HCT116 (cell line): ENCODE measurements at regions not wholly inside any gene's neighbourhood (a gene's known extent, or its start where the extent isn't known, plus 50 kb on each side); places are given as distances from the start of the nearest gene placed in this dataset.

Experiments used
- ATAC-seq: fragments of 200-7000 bp; cut with Tn5 transposase; 2 replicates; pipeline ENCODE4 v1.9.1; 2020; ENCODE audit warnings: mild to moderate bottlenecking, moderate library complexity
- BruUV-seq: library from RNA; stranded (reverse); fragments of 400-500 nt; replicated peaks from 2 replicates; lab custom pipeline; 2021; lab: Mats Ljungman, UMichigan
- CTCF ChIA-PET: fragments of 300-600 bp; sonication (Branson Sonifier 250); formaldehyde crosslinking; loops from one replicate; lab custom pipeline; 2021; ENCODE audit warnings: antibody characterized with exemption; lab: Charles Lee
- POLR2A ChIA-PET: fragments of 300-600, 350-600 bp; sonication (Branson Sonifier 250); formaldehyde crosslinking; loops from one replicate; lab custom pipeline; 2021; ENCODE audit warnings: antibody characterized with exemption; lab: Charles Lee
- RAD21 ChIA-PET, 2 experiments: fragments of 300-600 bp; sonication (Branson Sonifier 250); formaldehyde crosslinking; loops; one replicate each; lab custom pipeline; 2023; ENCODE audit warnings: low total read pairs in 2 of 2; ENCODE audit not compliant: uncharacterized antibody in 2 of 2, unreplicated experiment in 2 of 2, low non-redundant PET in 1 of 2; lab: Charles Lee
- DNase-seq: peaks from one replicate; pipeline ENCODE4 v3.0.0-alpha.2; 2010; ENCODE audit warnings: low read depth, low spot score
- H2AFZ ChIP-seq: fragments of 200-600 bp; shearing (Covaris generic), sonication (generic); 2 replicates; pipeline ENCODE4 v1.6.1; 2017; ENCODE audit warnings: low read depth, mixed run types, mixed read lengths, antibody characterized with exemption, low read length; ENCODE audit not compliant: poor library complexity, severe bottlenecking
- H3K27ac ChIP-seq: 2 replicates; pipeline ENCODE4 v1.5.1; 2012; ENCODE audit warnings: low read depth, low read length
- H3K27me3 ChIP-seq: fragments of 200-600 bp; sonication (generic); 2 replicates; pipeline ENCODE4 v1.6.1; 2016; ENCODE audit warnings: mixed run types, low read length, mixed read lengths; ENCODE audit not compliant: insufficient read depth
- H3K36me3 ChIP-seq, 2 experiments: fragments of 200-500 bp in 1 of 2; fragments of 200-600 bp in 1 of 2; sonication (Bioruptor generic) in 1 of 2; sonication (generic) in 1 of 2; 2 replicates each; pipeline versions ENCODE4 v1.5.1 to v1.6.1; 2014 to 2016; ENCODE audit warnings: low read length in 2 of 2, inconsistent platforms in 1 of 2, mixed read lengths in 1 of 2, mixed run types in 1 of 2; ENCODE audit not compliant: insufficient read depth in 2 of 2, control insufficient read depth in 1 of 2
- H3K4me1 ChIP-seq, 2 experiments: fragments of 200-600 bp in 1 of 2; sonication (generic) in 1 of 2; 2 replicates each; pipeline versions ENCODE4 v1.5.1 to v1.6.1; 2012 to 2017; ENCODE audit warnings: low read length in 2 of 2, inconsistent platforms in 1 of 2, mild to moderate bottlenecking in 1 of 2, mixed read lengths in 1 of 2, mixed run types in 1 of 2, moderate library complexity in 1 of 2; ENCODE audit not compliant: insufficient read depth in 2 of 2, control insufficient read depth in 1 of 2
- H3K4me2 ChIP-seq: fragments of 200-600 bp; sonication (generic); 2 replicates; pipeline ENCODE4 v1.6.1; 2017; ENCODE audit warnings: mixed run types, low read length, mixed read lengths
- H3K4me3 ChIP-seq, 2 experiments: fragments of 200-600 bp in 1 of 2; sonication (generic) in 1 of 2; replicated peaks in 1 of 2; 2 replicates each; pipeline ENCODE4 v1.5.1; 2011 to 2016; ENCODE audit warnings: low read length in 2 of 2, control low read depth in 1 of 2, low read depth in 1 of 2, mild to moderate bottlenecking in 1 of 2, mixed read lengths in 1 of 2, mixed run types in 1 of 2
- H3K79me2 ChIP-seq: fragments of 200-600 bp; sonication (generic); 2 replicates; pipeline ENCODE4 v1.6.1; 2017; ENCODE audit warnings: mild to moderate bottlenecking, mixed run types, low read length, moderate library complexity, mixed read lengths; ENCODE audit not compliant: insufficient read depth
- H3K9ac ChIP-seq: fragments of 200-600 bp; sonication (generic); 2 replicates; pipeline ENCODE4 v1.6.1; 2016; ENCODE audit warnings: low read length, mixed read lengths
- H3K9me2 ChIP-seq: fragments of 200-600 bp; sonication (generic), shearing (Covaris generic); 2 replicates; pipeline ENCODE4 v1.6.1; 2017; ENCODE audit warnings: mixed run types, mild to moderate bottlenecking, moderate library complexity; ENCODE audit not compliant: insufficient read depth
- H3K9me3 ChIP-seq, 2 experiments: fragments of 200-500 bp in 1 of 2; fragments of 200-600 bp in 1 of 2; sonication (Bioruptor generic) in 1 of 2; sonication (generic) in 1 of 2; 2 replicates each; pipeline ENCODE4 v1.6.1; 2014 to 2017; ENCODE audit warnings: low read length in 2 of 2, mixed read lengths in 2 of 2, inconsistent platforms in 1 of 2, low read depth in 1 of 2, mild to moderate bottlenecking in 1 of 2, mixed run types in 1 of 2, moderate library complexity in 1 of 2; ENCODE audit not compliant: control insufficient read depth in 1 of 2, insufficient read depth in 1 of 2
- H4K20me1 ChIP-seq: fragments of 200-600 bp; sonication (generic), shearing (Covaris generic); 2 replicates; pipeline ENCODE4 v1.6.1; 2017; ENCODE audit warnings: mixed run types, mild to moderate bottlenecking, moderate library complexity; ENCODE audit not compliant: insufficient read depth
- EZH2phosphoT487 ChIP-seq: fragments of 200-600 bp; IDR thresholded peaks from 2 replicates; pipeline ENCODE4 v1.6.1; 2018; ENCODE audit warnings: antibody characterized with exemption, borderline replicate concordance
- FOSL1 ChIP-seq: IDR thresholded peaks from 2 replicates; pipeline ENCODE4 v1.6.1; 2012; ENCODE audit warnings: low read depth
- POLR2AphosphoS5 ChIP-seq: IDR thresholded peaks from 2 replicates; pipeline ENCODE4 v1.6.1; 2011; ENCODE audit warnings: mild to moderate bottlenecking, low read depth, low read length, moderate library complexity
- SRF ChIP-seq: IDR thresholded peaks from 2 replicates; pipeline ENCODE4 v1.6.1; 2012; ENCODE audit warnings: low read depth
- TCF7L2 ChIP-seq: IDR thresholded peaks from 2 replicates; pipeline ENCODE4 v1.7.0; 2011; ENCODE audit warnings: borderline replicate concordance, inconsistent platforms; ENCODE audit not compliant: insufficient read depth, insufficient read length; ENCODE audit errors: extremely low read depth
- YY1 ChIP-seq: IDR thresholded peaks from 2 replicates; pipeline ENCODE4 v1.6.1; 2011; ENCODE audit warnings: low read length, low read depth, moderate library complexity, mild to moderate bottlenecking; ENCODE audit not compliant: insufficient replicate concordance; ENCODE audit errors: extremely low read depth
- ZFX ChIP-seq: fragments of 450-650 bp; IDR thresholded peaks from 2 replicates; pipeline ENCODE4 v1.6.1; 2017
- intact Hi-C: fragments of 100-400 bp; cut with micrococcal nuclease; formaldehyde crosslinking; loops from 2 replicates; pipeline ENCODE4 v1.10.0; 2022
- TF ChIP-seq, protein P1 (sequence below): IDR thresholded peaks from 2 replicates; pipeline ENCODE4 v1.6.1; 2012
- TF ChIP-seq, protein P2 (sequence below), 3 experiments: fragments of 200-600 bp in 1 of 3; sonication (generic) in 1 of 3; IDR thresholded peaks in 2 of 3; conservative IDR thresholded peaks in 1 of 3; 2 replicates each; pipeline ENCODE4 v1.5.1; 2012 to 2017; ENCODE audit warnings: low read depth in 2 of 3, low read length in 2 of 3, antibody characterized with exemption in 1 of 3, borderline replicate concordance in 1 of 3, control low read depth in 1 of 3, mild to moderate bottlenecking in 1 of 3, mixed read lengths in 1 of 3, mixed run types in 1 of 3, moderate library complexity in 1 of 3; ENCODE audit not compliant: insufficient read depth in 1 of 3

DNA sequence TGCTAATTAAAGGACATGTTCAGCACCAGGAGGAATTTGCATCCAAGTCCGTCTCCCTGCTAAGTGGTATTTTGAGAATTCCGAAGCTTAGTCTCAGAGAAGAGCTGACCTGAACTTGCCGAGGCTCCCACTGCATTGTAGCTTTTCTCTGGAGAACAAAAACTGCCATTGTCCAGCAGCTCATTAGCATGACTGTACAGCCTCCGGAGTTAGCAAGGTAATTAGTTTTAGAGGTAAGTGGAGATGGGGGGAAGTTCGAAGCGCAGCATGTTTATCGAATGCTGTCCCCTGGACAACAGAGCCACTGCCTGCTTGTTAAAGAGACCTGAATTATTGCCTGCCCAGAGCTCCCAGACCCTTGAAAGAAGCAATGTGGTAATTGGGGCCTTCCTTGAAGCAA, 160.3 kb upstream of the PELI2 start:
- DNase-seq (no peak), ATAC-seq (no peak)
- peaks cover 30% of the 10 kb centered on the region; the same call in 1 of the 2 replicates for H3K27me3 ChIP-seq
- no peaks in the 10 kb centered on the region for H3K9me2 ChIP-seq
- no peaks in the 10 kb centered on the region for H4K20me1 ChIP-seq
- no peak overlapping the region for H3K4me2 ChIP-seq
- H3K27ac ChIP-seq = no peak overlapping the region
- no peak overlapping the region for H3K9ac ChIP-seq
- TF ChIP-seq TCF7L2 = no peak
- TF ChIP-seq EZH2phosphoT487 = no peak
- TF ChIP-seq, protein P1, sequence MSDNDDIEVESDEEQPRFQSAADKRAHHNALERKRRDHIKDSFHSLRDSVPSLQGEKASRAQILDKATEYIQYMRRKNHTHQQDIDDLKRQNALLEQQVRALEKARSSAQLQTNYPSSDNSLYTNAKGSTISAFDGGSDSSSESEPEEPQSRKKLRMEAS = no peak
- TF ChIP-seq SRF = no peak
- TF ChIP-seq, protein P2, sequence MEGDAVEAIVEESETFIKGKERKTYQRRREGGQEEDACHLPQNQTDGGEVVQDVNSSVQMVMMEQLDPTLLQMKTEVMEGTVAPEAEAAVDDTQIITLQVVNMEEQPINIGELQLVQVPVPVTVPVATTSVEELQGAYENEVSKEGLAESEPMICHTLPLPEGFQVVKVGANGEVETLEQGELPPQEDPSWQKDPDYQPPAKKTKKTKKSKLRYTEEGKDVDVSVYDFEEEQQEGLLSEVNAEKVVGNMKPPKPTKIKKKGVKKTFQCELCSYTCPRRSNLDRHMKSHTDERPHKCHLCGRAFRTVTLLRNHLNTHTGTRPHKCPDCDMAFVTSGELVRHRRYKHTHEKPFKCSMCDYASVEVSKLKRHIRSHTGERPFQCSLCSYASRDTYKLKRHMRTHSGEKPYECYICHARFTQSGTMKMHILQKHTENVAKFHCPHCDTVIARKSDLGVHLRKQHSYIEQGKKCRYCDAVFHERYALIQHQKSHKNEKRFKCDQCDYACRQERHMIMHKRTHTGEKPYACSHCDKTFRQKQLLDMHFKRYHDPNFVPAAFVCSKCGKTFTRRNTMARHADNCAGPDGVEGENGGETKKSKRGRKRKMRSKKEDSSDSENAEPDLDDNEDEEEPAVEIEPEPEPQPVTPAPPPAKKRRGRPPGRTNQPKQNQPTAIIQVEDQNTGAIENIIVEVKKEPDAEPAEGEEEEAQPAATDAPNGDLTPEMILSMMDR (IDR thresholded peaks at IDR 0.05 in 2 of 3, conservative IDR thresholded peaks at IDR 0.05 in 1 of 3; ENCODE audit: borderline replicate concordance in 1 of 3, insufficient read depth in 1 of 3, low read depth in 2 of 3, low read length in 2 of 3) = no peak
- no peak for TF ChIP-seq POLR2AphosphoS5
- TF ChIP-seq FOSL1 = no peak
- TF ChIP-seq YY1 = no peak
- no peak for TF ChIP-seq ZFX
- no peak overlapping the region for H2AFZ ChIP-seq
- H3K36me3 ChIP-seq = no peaks in the 10 kb centered on the region
- H3K4me3 ChIP-seq = no peak overlapping the region
- ChIA-PET RAD21 (no interaction called here), CTCF (no interaction called here), POLR2A (no interaction called here)
- no peaks in the 10 kb centered on the region for H3K9me3 ChIP-seq
- intact Hi-C loops = no loop called here
- no peaks in the 10 kb centered on the region for H3K79me2 ChIP-seq
- no TSS peak for BruUV-seq
- no peaks in the 10 kb centered on the region for H3K4me1 ChIP-seq
